ENCODE measurements at regions not wholly inside any gene's neighbourhood (a gene's known extent, or its start where the extent isn't known, plus 50 kb on each side); places are given as distances from the start of the nearest gene placed in this dataset.

GRCh38 chr16:85228970-85229430 is 116.7 kb upstream of the CIBAR2 start:
- TF ChIP-seq, protein P1, sequence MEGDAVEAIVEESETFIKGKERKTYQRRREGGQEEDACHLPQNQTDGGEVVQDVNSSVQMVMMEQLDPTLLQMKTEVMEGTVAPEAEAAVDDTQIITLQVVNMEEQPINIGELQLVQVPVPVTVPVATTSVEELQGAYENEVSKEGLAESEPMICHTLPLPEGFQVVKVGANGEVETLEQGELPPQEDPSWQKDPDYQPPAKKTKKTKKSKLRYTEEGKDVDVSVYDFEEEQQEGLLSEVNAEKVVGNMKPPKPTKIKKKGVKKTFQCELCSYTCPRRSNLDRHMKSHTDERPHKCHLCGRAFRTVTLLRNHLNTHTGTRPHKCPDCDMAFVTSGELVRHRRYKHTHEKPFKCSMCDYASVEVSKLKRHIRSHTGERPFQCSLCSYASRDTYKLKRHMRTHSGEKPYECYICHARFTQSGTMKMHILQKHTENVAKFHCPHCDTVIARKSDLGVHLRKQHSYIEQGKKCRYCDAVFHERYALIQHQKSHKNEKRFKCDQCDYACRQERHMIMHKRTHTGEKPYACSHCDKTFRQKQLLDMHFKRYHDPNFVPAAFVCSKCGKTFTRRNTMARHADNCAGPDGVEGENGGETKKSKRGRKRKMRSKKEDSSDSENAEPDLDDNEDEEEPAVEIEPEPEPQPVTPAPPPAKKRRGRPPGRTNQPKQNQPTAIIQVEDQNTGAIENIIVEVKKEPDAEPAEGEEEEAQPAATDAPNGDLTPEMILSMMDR (IDR thresholded peaks at IDR 0.05; ENCODE audit: poor library complexity, severe bottlenecking), result no peak
- TF ChIP-seq EP300 (conservative IDR thresholded peaks at IDR 0.05; ENCODE audit: poor library complexity, severe bottlenecking) (no peak), REST (IDR thresholded peaks at IDR 0.05; ENCODE audit: borderline replicate concordance) (no peak), EZH2 (IDR thresholded peaks at IDR 0.05; ENCODE audit: borderline replicate concordance, insufficient read depth, low read length, poor library complexity, severe bottlenecking) (no peak), POLR2AphosphoS5 (IDR thresholded peaks at IDR 0.05) (no peak), TAF1 (IDR thresholded peaks at IDR 0.05; ENCODE audit: low read depth) (no peak), RAD21 (conservative IDR thresholded peaks at IDR 0.05) (no peak)
